ENCODE measurements at regions not wholly inside any gene's neighbourhood (a gene's known extent, or its start where the extent isn't known, plus 50 kb on each side); places are given as distances from the start of the nearest gene placed in this dataset.

DNA sequence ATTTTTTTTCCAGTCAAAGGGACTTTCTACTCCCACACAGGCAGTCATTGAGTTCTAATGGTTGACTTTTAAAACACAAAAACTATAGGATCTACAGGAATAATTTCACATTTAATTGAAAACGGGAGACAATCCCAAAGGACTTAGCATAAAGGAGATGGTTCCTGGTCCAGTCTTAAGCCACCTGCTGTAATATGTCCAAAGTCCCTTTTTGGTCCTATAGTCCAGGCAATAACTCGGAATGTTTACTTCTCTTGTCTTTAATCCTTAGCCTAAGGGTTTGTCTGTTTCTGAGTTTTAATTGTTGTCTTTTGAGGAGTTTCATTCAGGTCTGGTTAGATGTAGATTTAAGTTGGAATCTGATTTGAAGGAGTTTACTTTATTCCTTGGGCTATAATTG, 184.9 kb downstream of the BAMBI start (continued):
- TF ChIP-seq, protein P1, sequence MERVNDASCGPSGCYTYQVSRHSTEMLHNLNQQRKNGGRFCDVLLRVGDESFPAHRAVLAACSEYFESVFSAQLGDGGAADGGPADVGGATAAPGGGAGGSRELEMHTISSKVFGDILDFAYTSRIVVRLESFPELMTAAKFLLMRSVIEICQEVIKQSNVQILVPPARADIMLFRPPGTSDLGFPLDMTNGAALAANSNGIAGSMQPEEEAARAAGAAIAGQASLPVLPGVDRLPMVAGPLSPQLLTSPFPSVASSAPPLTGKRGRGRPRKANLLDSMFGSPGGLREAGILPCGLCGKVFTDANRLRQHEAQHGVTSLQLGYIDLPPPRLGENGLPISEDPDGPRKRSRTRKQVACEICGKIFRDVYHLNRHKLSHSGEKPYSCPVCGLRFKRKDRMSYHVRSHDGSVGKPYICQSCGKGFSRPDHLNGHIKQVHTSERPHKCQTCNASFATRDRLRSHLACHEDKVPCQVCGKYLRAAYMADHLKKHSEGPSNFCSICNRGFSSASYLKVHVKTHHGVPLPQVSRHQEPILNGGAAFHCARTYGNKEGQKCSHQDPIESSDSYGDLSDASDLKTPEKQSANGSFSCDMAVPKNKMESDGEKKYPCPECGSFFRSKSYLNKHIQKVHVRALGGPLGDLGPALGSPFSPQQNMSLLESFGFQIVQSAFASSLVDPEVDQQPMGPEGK (CRISPR knock-in tag; IDR thresholded peaks at IDR 0.05; ENCODE audit: borderline replicate concordance), result no peak

DNA sequence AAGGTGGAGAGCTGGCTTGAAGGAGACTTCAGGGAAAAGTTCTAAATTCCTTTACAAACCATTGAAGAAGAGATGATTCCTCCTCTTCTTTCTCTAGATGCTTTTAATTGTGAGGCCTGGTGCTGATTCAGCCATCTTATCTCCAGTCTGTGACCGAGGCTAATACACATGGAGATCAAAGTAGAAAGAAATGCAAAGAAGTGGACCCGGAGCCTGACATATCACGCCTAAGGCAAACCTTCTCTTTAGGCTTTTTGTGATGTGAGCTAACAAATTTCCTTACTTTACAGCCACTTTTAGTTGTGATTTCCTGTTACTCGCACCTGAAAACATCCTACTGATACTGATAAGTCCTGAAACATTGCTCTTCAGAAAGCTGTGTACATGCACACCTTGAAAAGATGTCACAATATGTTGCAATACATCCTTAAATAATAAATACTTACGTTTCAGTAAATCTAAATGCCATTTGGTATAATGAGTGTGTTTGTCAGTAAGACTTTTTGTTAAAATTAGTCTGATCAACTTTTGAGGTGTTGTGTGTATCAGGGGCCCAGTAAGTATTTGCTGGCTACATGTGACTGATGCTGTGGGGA, 192.4 kb downstream of the BAMBI start:
- no peaks in the 10 kb centered on the region for H3K9me3 ChIP-seq (replicated peaks; ENCODE audit: control insufficient read depth, insufficient read depth, low read depth, low read length)
- H3K4me3 ChIP-seq, result no peak overlapping the region
- H3K36me3 ChIP-seq (ENCODE audit: control insufficient read depth, insufficient read depth, low read length), result no peaks in the 10 kb centered on the region
- no peaks in the 10 kb centered on the region for H3K27me3 ChIP-seq (ENCODE audit: control insufficient read depth in 2 of 2, insufficient read depth in 2 of 2, low read length in 2 of 2)
- H3K9ac ChIP-seq (ENCODE audit: insufficient read depth in 1 of 2, low read depth in 2 of 2, low read length in 2 of 2), result no peak overlapping the region
- no peaks in the 10 kb centered on the region for H3K4me1 ChIP-seq (replicated peaks in 1 of 2; ENCODE audit: control insufficient read depth in 2 of 2, insufficient read depth in 2 of 2, low read length in 2 of 2)
- POLR2A ChIA-PET, result no interaction called here
- TF ChIP-seq, protein P2, sequence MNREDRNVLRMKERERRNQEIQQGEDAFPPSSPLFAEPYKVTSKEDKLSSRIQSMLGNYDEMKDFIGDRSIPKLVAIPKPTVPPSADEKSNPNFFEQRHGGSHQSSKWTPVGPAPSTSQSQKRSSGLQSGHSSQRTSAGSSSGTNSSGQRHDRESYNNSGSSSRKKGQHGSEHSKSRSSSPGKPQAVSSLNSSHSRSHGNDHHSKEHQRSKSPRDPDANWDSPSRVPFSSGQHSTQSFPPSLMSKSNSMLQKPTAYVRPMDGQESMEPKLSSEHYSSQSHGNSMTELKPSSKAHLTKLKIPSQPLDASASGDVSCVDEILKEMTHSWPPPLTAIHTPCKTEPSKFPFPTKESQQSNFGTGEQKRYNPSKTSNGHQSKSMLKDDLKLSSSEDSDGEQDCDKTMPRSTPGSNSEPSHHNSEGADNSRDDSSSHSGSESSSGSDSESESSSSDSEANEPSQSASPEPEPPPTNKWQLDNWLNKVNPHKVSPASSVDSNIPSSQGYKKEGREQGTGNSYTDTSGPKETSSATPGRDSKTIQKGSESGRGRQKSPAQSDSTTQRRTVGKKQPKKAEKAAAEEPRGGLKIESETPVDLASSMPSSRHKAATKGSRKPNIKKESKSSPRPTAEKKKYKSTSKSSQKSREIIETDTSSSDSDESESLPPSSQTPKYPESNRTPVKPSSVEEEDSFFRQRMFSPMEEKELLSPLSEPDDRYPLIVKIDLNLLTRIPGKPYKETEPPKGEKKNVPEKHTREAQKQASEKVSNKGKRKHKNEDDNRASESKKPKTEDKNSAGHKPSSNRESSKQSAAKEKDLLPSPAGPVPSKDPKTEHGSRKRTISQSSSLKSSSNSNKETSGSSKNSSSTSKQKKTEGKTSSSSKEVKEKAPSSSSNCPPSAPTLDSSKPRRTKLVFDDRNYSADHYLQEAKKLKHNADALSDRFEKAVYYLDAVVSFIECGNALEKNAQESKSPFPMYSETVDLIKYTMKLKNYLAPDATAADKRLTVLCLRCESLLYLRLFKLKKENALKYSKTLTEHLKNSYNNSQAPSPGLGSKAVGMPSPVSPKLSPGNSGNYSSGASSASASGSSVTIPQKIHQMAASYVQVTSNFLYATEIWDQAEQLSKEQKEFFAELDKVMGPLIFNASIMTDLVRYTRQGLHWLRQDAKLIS (CRISPR knock-in tag; IDR thresholded peaks at IDR 0.05), result no peak
- no peak for TF ChIP-seq ZNF212 (CRISPR knock-in tag; IDR thresholded peaks at IDR 0.05)
- TF ChIP-seq CEBPB (tag; IDR thresholded peaks at IDR 0.05), result peak; percentile 73
- TF ChIP-seq CEBPG (CRISPR knock-in tag; IDR thresholded peaks at IDR 0.05), result no peak
- TF ChIP-seq CEBPG (tag; conservative IDR thresholded peaks at IDR 0.05 in 1 of 2, IDR thresholded peaks at IDR 0.05 in 1 of 2), result peak; percentile 42 to 45; a peak in 3 of 4 replicates
- no peak for TF ChIP-seq CBX8 (IDR thresholded peaks at IDR 0.05; ENCODE audit: borderline replicate concordance, extremely low read depth, low read depth, low read length, poor library complexity, severe bottlenecking)
- TF ChIP-seq, protein P3, sequence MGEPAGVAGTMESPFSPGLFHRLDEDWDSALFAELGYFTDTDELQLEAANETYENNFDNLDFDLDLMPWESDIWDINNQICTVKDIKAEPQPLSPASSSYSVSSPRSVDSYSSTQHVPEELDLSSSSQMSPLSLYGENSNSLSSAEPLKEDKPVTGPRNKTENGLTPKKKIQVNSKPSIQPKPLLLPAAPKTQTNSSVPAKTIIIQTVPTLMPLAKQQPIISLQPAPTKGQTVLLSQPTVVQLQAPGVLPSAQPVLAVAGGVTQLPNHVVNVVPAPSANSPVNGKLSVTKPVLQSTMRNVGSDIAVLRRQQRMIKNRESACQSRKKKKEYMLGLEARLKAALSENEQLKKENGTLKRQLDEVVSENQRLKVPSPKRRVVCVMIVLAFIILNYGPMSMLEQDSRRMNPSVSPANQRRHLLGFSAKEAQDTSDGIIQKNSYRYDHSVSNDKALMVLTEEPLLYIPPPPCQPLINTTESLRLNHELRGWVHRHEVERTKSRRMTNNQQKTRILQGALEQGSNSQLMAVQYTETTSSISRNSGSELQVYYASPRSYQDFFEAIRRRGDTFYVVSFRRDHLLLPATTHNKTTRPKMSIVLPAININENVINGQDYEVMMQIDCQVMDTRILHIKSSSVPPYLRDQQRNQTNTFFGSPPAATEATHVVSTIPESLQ (CRISPR knock-in tag; IDR thresholded peaks at IDR 0.05), result no peak
- intact Hi-C loops (cut with micrococcal nuclease) (no loop called here), in situ Hi-C loops (cut with MboI) (loop anchor here (10.0 kb wide), 1 partner anchor 195 kb away; the partner anchor contains the start of gene BAMBI)
- H4K20me1 ChIP-seq (replicated peaks; ENCODE audit: control insufficient read depth, insufficient read depth, low read length), result no peaks in the 10 kb centered on the region
- no peak overlapping the region for H3K27ac ChIP-seq (ENCODE audit: extremely low read depth, low read depth, low read length)
- no peaks in the 10 kb centered on the region for H3K9me1 ChIP-seq (ENCODE audit: control insufficient read depth, insufficient read depth, low read length)
- H3K4me2 ChIP-seq (ENCODE audit: insufficient read depth, low read length), result no peak overlapping the region
- BruUV-seq (replicated peaks), result no TSS peak
- CTCF ChIA-PET (ENCODE audit: low intra/inter-chr PET ratio), result no interaction called here
- H3K79me2 ChIP-seq (ENCODE audit: control insufficient read depth, insufficient read depth, low read length), result no peaks in the 10 kb centered on the region
- FAIRE-seq, result no peak
- H2AFZ ChIP-seq (ENCODE audit: low read depth, low read length), result peak overlapping the region; percentile 53; the same call in 1 of the 2 replicates
- ATAC-seq, result no peak
- no peak for DNase-seq (ENCODE audit: extremely low read depth in 1 of 4, low spot score in 3 of 4)
- 36% methylated on average over 5 of the region's 5 CpGs for WGBS (ENCODE audit: insufficient coverage, low coverage, missing lambda C conversion rate)
